HG02571 (cell line): ENCODE measurements at regions not wholly inside any gene's neighbourhood (a gene's known extent, or its start where the extent isn't known, plus 50 kb on each side); places are given as distances from the start of the nearest gene placed in this dataset.

Experiments
- ATAC-seq: cut with Tn5 transposase; IDR thresholded peaks from one replicate; pipeline ENCODE4 v1.9.1; 2021; ENCODE audit warnings: mild to moderate bottlenecking, moderate library complexity; ENCODE audit not compliant: unreplicated experiment

DNA sequence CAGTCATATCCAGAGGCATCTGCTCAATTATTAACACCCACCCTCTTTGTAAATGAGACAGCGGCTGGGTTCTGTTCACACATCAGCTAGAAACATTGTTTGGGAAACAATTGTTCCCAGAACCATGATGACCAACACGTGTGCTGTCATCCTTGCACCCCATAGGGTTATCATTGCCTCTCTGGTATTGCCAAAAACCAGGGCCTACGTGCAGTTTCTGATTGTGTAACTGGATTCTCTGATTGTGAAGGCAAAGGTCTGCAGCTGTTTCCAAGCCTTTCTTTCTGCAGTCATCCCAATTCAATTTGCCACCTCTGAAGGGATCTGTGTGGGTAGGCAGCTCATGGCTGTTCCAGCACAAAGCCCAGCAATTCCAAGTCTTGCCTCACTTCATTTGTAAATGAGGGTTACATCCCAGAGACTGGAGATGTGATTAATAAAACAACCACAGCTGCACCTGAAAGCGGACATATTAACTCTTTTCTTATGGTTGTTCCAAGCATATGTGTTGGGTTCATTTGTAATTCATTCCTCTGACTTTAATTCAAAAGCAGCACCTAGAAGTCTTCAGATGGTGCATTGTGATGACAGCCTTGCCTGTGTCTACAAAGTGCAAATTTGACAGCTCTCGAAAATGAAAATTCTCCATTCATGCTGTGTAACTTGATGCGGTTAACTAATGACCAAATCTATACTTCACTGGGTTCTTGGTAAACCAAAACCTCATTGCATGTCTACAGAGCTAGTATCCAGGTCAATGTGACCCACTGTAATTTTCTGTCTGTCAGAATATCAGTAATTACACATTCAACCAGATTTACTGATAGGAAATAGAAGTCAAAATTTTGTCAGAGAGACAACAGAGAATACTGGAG lies 66.6 kb downstream of the YIPF5 start:
- ATAC-seq: no peak

DNA sequence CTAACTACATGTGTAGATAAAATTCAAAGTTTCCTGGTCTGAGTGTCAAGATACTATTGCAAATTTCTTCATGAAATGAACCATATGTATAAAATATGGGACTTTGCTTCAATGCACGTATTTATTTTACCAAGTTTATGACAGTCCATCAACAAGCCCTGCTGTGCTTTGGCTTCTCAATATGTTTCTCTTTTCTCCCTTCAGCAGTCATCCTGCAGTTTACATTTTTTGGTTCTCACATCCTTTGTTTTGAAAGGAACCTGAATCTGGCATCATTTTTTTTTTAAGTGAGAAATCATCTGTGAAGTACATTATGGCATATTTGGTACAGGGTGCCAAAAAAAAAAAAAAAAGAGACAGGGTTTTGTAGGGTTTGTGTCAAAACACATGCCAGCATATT lies 65.1 kb downstream of the YIPF5 start:
- ATAC-seq: no peak

DNA sequence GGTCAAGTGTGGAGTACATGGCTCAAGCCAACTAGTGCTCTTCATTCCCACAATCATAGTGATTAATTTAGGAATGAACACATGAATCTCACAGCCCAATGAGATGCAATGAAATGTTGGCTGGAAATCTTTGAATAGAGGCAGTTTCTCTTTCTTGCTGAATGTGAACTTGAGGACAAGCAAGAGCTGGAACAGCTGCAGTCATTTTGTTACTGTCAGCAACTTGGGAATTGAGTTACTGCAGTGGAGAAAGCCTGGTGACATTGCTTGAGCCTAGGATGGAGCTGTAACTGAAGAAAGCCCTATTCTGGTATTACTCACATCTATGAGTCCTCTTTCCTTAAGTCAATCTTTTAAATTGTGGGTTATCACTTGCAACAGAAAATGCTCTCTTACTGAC lies 62.3 kb downstream of the YIPF5 start:
- ATAC-seq: no peak
